Vagina (tissue), 2 donors: ENCODE measurements at regions not wholly inside any gene's neighbourhood (a gene's known extent, or its start where the extent isn't known, plus 50 kb on each side); places are given as distances from the start of the nearest gene placed in this dataset.

ENCODE experiments used
- POLR2A ChIP-seq, 2 donors: fragments of 450-650 bp; IDR thresholded peaks; one replicate each; pipeline ENCODE4 v1.6.1; 2017; ENCODE audit warnings: antibody characterized with exemption in 2 of 2, mild to moderate bottlenecking in 2 of 2, moderate library complexity in 2 of 2
- TF ChIP-seq, protein P1 (sequence below), 3 experiments: fragments of 450-650 bp in 2 of 3; fragments of 200-600 bp in 1 of 3; sonication (generic) in 1 of 3; IDR thresholded peaks; one replicate each; pipeline ENCODE4 v1.5.1; 2017 to 2019; ENCODE audit warnings: antibody characterized with exemption in 3 of 3, mild to moderate bottlenecking in 2 of 3, moderate library complexity in 2 of 3

GRCh38 chr11:128181984-128182383 is 405.4 kb downstream of the ETS1 start:
- TF ChIP-seq, protein P1, sequence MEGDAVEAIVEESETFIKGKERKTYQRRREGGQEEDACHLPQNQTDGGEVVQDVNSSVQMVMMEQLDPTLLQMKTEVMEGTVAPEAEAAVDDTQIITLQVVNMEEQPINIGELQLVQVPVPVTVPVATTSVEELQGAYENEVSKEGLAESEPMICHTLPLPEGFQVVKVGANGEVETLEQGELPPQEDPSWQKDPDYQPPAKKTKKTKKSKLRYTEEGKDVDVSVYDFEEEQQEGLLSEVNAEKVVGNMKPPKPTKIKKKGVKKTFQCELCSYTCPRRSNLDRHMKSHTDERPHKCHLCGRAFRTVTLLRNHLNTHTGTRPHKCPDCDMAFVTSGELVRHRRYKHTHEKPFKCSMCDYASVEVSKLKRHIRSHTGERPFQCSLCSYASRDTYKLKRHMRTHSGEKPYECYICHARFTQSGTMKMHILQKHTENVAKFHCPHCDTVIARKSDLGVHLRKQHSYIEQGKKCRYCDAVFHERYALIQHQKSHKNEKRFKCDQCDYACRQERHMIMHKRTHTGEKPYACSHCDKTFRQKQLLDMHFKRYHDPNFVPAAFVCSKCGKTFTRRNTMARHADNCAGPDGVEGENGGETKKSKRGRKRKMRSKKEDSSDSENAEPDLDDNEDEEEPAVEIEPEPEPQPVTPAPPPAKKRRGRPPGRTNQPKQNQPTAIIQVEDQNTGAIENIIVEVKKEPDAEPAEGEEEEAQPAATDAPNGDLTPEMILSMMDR (IDR thresholded peaks at IDR 0.05), result no peak
- no peak for TF ChIP-seq POLR2A (IDR thresholded peaks at IDR 0.05)
